A673 (cell line): ENCODE measurements at regions not wholly inside any gene's neighbourhood (a gene's known extent, or its start where the extent isn't known, plus 50 kb on each side); places are given as distances from the start of the nearest gene placed in this dataset.

ENCODE experiments used
- BruUV-seq: library from RNA; stranded (reverse); fragments of 400-500 nt; replicated peaks from 2 replicates; lab custom pipeline; 2021; lab: Mats Ljungman, UMichigan
- CTCF ChIA-PET: fragments of 300-600 bp; sonication (Branson Sonifier 250); formaldehyde crosslinking; loops from one replicate; lab custom pipeline; 2022; ENCODE audit warnings: antibody characterized with exemption; lab: Charles Lee
- POLR2A ChIA-PET: fragments of 300-600 bp; sonication (Branson Sonifier 250); formaldehyde crosslinking; loops from one replicate; lab custom pipeline; 2022; ENCODE audit warnings: antibody characterized with exemption; ENCODE audit not compliant: low non-redundant PET; lab: Charles Lee
- DNase-seq: peaks from one replicate; pipeline ENCODE4 v3.0.0-alpha.2; 2015; ENCODE audit warnings: low spot score
- H3K27ac ChIP-seq: fragments of 200-600 bp; sonication (generic); 2 replicates; pipeline ENCODE4 v1.5.1; 2016; ENCODE audit warnings: mixed run types, low read depth, mild to moderate bottlenecking, mixed read lengths, antibody characterized with exemption, low read length; ENCODE audit not compliant: poor library complexity, severe bottlenecking
- H3K27me3 ChIP-seq: fragments of 200-600 bp; sonication (generic); replicated peaks from 2 replicates; pipeline ENCODE4 v1.6.1; 2017; ENCODE audit warnings: mixed run types, low read depth, mild to moderate bottlenecking, mixed read lengths, antibody characterized with exemption, low read length; ENCODE audit not compliant: insufficient read depth, poor library complexity
- H3K36me3 ChIP-seq: fragments of 200-600 bp; sonication (generic); 2 replicates; pipeline ENCODE4 v1.6.1; 2016; ENCODE audit warnings: mixed run types, mild to moderate bottlenecking, mixed read lengths, antibody characterized with exemption, low read length; ENCODE audit not compliant: insufficient read depth, poor library complexity, severe bottlenecking
- H3K4me1 ChIP-seq: fragments of 200-600 bp; sonication (generic); 2 replicates; pipeline ENCODE4 v1.6.1; 2017; ENCODE audit warnings: mixed run types, mild to moderate bottlenecking, mixed read lengths, antibody characterized with exemption, low read length; ENCODE audit not compliant: insufficient read depth, poor library complexity, severe bottlenecking
- H3K4me3 ChIP-seq: fragments of 200-600 bp; sonication (generic); 2 replicates; pipeline ENCODE4 v1.5.1; 2016; ENCODE audit warnings: low read depth, mixed run types, mild to moderate bottlenecking, mixed read lengths, low read length; ENCODE audit not compliant: poor library complexity, severe bottlenecking
- H3K9me3 ChIP-seq: fragments of 200-600 bp; sonication (generic); 2 replicates; pipeline ENCODE4 v1.6.1; 2016; ENCODE audit warnings: mixed run types, low read depth, mild to moderate bottlenecking, mixed read lengths, antibody characterized with exemption, low read length; ENCODE audit not compliant: poor library complexity, severe bottlenecking
- EZH2 ChIP-seq: fragments of 200-600 bp; sonication (generic); IDR thresholded peaks from 2 replicates; pipeline ENCODE4 v1.6.1; 2017; ENCODE audit warnings: borderline replicate concordance, low read depth, mild to moderate bottlenecking, mixed read lengths, antibody characterized with exemption, low read length; ENCODE audit not compliant: poor library complexity, severe bottlenecking
- intact Hi-C: fragments of 100-400 bp; cut with micrococcal nuclease; formaldehyde crosslinking; loops from one replicate; pipeline ENCODE4 v1.10.0; 2022; ENCODE audit not compliant: unreplicated experiment
- TF ChIP-seq, protein P1 (sequence below): fragments of 300-800, 200-600 bp; sonication (generic); conservative IDR thresholded peaks from 2 replicates; pipeline ENCODE4 v1.5.1; 2017; ENCODE audit warnings: low read depth, mild to moderate bottlenecking, antibody characterized with exemption, low read length, moderate library complexity, mixed read lengths

DNA sequence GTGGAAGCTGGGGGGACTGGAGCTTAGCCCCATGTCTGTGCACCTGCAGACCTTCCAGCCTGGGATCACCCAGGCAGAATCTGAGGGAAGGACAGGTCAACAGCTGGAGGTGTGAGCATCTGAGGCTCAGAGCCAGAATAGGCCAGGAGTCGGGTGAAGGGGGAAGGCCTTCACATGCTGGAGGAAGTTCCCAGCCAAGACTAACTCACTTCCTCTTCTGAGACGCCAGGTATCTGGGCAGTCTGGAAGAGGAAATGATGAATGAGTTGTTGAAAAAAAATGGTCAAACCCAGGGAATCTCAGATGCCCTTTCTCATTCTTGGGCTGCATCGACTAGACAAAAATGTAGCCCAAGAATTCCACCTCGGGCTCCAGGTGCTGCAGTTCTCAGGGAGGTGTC lies 73.6 kb upstream of the TIAM2 start:
- Histone ChIP-seq H3K4me1 (no peaks in the 10 kb centered on the region), H3K4me3 (no peak overlapping the region), H3K36me3 (no peaks in the 10 kb centered on the region), H3K9me3 (no peaks in the 10 kb centered on the region), H3K27me3 (no peaks in the 10 kb centered on the region), H3K27ac (no peak overlapping the region)
- TF ChIP-seq, protein P1, sequence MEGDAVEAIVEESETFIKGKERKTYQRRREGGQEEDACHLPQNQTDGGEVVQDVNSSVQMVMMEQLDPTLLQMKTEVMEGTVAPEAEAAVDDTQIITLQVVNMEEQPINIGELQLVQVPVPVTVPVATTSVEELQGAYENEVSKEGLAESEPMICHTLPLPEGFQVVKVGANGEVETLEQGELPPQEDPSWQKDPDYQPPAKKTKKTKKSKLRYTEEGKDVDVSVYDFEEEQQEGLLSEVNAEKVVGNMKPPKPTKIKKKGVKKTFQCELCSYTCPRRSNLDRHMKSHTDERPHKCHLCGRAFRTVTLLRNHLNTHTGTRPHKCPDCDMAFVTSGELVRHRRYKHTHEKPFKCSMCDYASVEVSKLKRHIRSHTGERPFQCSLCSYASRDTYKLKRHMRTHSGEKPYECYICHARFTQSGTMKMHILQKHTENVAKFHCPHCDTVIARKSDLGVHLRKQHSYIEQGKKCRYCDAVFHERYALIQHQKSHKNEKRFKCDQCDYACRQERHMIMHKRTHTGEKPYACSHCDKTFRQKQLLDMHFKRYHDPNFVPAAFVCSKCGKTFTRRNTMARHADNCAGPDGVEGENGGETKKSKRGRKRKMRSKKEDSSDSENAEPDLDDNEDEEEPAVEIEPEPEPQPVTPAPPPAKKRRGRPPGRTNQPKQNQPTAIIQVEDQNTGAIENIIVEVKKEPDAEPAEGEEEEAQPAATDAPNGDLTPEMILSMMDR, result no peak
- no peak for TF ChIP-seq EZH2
- intact Hi-C loops, result no loop called here
- no peak for DNase-seq
- ChIA-PET POLR2A (no interaction called here), CTCF (no interaction called here)
- BruUV-seq, result no TSS peak

DNA sequence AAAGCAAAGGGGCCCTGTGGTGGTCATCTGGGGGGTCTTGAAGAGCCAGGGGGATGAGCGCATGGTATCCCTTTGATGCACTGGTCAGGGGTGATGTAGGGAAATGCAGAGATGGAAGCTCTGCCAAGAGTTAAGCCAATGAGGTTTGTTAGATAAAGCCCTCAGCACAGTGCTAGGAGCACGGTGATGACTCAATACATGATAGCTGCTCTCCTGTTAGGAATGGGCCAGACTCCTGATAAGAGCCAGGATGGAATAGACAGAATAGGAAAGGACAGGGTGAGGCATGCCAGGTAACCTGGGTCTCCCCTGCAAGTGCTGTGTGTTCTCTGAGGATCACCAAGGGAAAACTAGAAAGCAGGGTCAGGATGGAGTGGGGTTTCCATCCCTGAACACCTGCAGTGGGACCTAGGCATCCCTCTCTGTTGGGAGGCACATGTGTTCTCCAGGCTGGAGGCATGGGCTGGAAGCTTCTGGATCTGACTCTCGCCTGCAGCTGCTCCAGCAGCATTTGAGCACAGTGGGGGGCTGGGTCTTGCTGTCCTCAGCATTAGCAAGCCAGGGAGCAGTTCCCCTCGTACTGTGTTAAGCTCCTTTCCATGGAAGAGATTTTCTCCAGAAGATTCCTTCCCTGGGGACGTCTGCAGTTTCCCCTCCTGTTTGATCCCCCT lies 71.8 kb upstream of the TIAM2 start:
- BruUV-seq, result no TSS peak
- Histone ChIP-seq H3K27me3 (no peaks in the 10 kb centered on the region), H3K27ac (no peak overlapping the region), H3K4me3 (no peak overlapping the region), H3K4me1 (no peaks in the 10 kb centered on the region), H3K36me3 (no peaks in the 10 kb centered on the region), H3K9me3 (no peaks in the 10 kb centered on the region)
- ChIA-PET POLR2A (no interaction called here), CTCF (no interaction called here)
- TF ChIP-seq EZH2, result no peak
- intact Hi-C loops, result no loop called here
- peak; percentile 45 for DNase-seq

DNA sequence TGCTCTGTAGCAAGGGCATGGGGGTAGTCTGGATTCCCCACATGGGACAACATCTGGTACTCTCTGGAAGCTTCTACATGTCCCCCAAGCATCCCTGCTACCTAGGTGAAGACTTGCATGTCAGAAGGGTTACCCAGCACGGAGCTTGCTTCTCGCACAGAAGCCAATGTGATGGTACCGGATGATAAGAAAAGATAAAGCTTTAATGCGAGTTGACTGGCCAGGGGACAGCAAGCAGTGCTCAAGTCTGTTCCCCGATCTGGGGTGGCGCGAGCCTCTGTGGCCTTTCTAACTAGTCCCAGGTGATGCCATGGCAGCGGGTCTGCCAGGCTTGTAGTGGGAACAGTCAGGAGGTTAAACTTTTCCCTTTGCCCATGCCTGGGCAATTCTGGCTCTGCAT lies 70.0 kb upstream of the TIAM2 start:
- ChIA-PET POLR2A (no interaction called here), CTCF (interaction anchor here (1.3 kb wide), 1 partner anchor 57 kb away, joined by 4 read pairs; no protein-coding TSS in a partner anchor)
- Histone ChIP-seq H3K9me3 (no peaks in the 10 kb centered on the region), H3K36me3 (no peaks in the 10 kb centered on the region), H3K4me3 (no peak overlapping the region), H3K27ac (no peak overlapping the region), H3K4me1 (peaks cover under 1% of the 10 kb centered on the region), H3K27me3 (no peaks in the 10 kb centered on the region)
- BruUV-seq, result no TSS peak
- intact Hi-C loops, result loop anchor here (5.0 kb wide), 2 partner anchors 248 to 322 kb away; no protein-coding TSS in a partner anchor
- DNase-seq, result no peak
- TF ChIP-seq EZH2, result no peak
- TF ChIP-seq, protein P1, result no peak
